K562 (cell line): ENCODE measurements at regions not wholly inside any gene's neighbourhood (a gene's known extent, or its start where the extent isn't known, plus 50 kb on each side); places are given as distances from the start of the nearest gene placed in this dataset.

ENCODE experiments used
- ATAC-seq: fragments of 200-7000 bp; cut with Tn5 transposase; 3 replicates; pipeline ENCODE4 v1.9.1; 2020; ENCODE audit warnings: moderate library complexity
- BruUV-seq: library from RNA; stranded (reverse); fragments of 400-500 nt; replicated peaks from 2 replicates; lab custom pipeline; 2021; lab: Mats Ljungman, UMichigan
- CTCF ChIA-PET: fragments of 300-600 bp; formaldehyde crosslinking; extraction: SDS; loops from one replicate; lab custom pipeline; 2021; ENCODE audit warnings: low intra/inter-chr PET ratio; lab: Yijun Ruan, JAX
- POLR2A ChIA-PET: fragments of 300-600, 350-650 bp; sonication (Branson Sonifier 250); formaldehyde crosslinking; extraction: SDS; loops from one replicate; lab custom pipeline; 2021; ENCODE audit warnings: antibody characterized with exemption, inconsistent platforms; lab: Yijun Ruan, JAX
- DNase-seq, 4 experiments: peaks; one replicate each; pipeline versions ENCODE4 v3.0.0 to v3.0.0-alpha.2; 2011 to 2018; ENCODE audit warnings: low spot score in 3 of 4, mixed read lengths in 3 of 4; ENCODE audit errors: extremely low read depth in 1 of 4
- FAIRE-seq: peaks from 2 replicates; lab custom pipeline; 2011; peaks lifted over from hg19 to GRCh38; lab: Jason Lieb, UNC
- H2AFZ ChIP-seq: 2 replicates; pipeline ENCODE4 v1.6.0; 2011; ENCODE audit warnings: low read depth, low read length, control low read depth, inconsistent platforms
- H3K27ac ChIP-seq: fragments of 200-600 bp; 3 replicates; pipeline ENCODE4 v1.8.0; 2011; ENCODE audit warnings: low read depth, mild to moderate bottlenecking, control low read depth, inconsistent platforms, low read length, moderate library complexity, mixed read lengths; ENCODE audit errors: extremely low read depth
- H3K27me3 ChIP-seq, 2 experiments: fragments of 300-600 bp in 1 of 2; 2 replicates in 1 of 2; 3 replicates in 1 of 2; pipeline versions ENCODE4 v1.6.0 to v1.8.0; 2011; ENCODE audit warnings: inconsistent platforms in 2 of 2, low read length in 2 of 2, mild to moderate bottlenecking in 1 of 2, mixed read lengths in 1 of 2, moderate library complexity in 1 of 2; ENCODE audit not compliant: control insufficient read depth in 2 of 2, insufficient read depth in 2 of 2
- H3K36me3 ChIP-seq: fragments of 300-600 bp; 3 replicates; pipeline ENCODE4 v1.8.0; 2011; ENCODE audit warnings: mild to moderate bottlenecking, low read length, inconsistent platforms; ENCODE audit not compliant: control insufficient read depth, insufficient read depth
- H3K4me1 ChIP-seq, 2 experiments: fragments of 200-600 bp in 1 of 2; replicated peaks in 1 of 2; 2 replicates in 1 of 2; 3 replicates in 1 of 2; pipeline versions ENCODE4 v1.5.1 to v1.8.0; 2011; ENCODE audit warnings: inconsistent platforms in 2 of 2, low read length in 2 of 2, mild to moderate bottlenecking in 1 of 2, mixed read lengths in 1 of 2, moderate library complexity in 1 of 2; ENCODE audit not compliant: control insufficient read depth in 2 of 2, insufficient read depth in 2 of 2
- H3K4me2 ChIP-seq: 2 replicates; pipeline ENCODE4 v1.6.1; 2011; ENCODE audit warnings: low read length, control low read depth, inconsistent platforms, mixed read lengths; ENCODE audit not compliant: insufficient read depth
- H3K4me3 ChIP-seq: fragments of 200-600 bp; sonication (generic), shearing (Covaris generic); 2 replicates; pipeline ENCODE4 v1.5.1; 2016; ENCODE audit warnings: control low read depth, inconsistent platforms
- H3K79me2 ChIP-seq: fragments of 200-600 bp; 3 replicates; pipeline ENCODE4 v1.8.0; 2011; ENCODE audit warnings: low read length, inconsistent platforms; ENCODE audit not compliant: control insufficient read depth, insufficient read depth
- H3K9ac ChIP-seq, 2 experiments: 2 replicates each; pipeline versions ENCODE4 v1.6.0 to v1.6.1; 2011; ENCODE audit warnings: low read depth in 2 of 2, low read length in 2 of 2, control low read depth in 1 of 2, inconsistent platforms in 1 of 2, mild to moderate bottlenecking in 1 of 2, mixed read lengths in 1 of 2; ENCODE audit not compliant: insufficient read depth in 1 of 2
- H3K9me1 ChIP-seq: one replicate; pipeline ENCODE4 v1.6.0; 2011; ENCODE audit warnings: inconsistent platforms, mild to moderate bottlenecking, low read length, moderate library complexity; ENCODE audit not compliant: control insufficient read depth, insufficient read depth
- H3K9me3 ChIP-seq: replicated peaks from 2 replicates; pipeline ENCODE4 v1.5.1; 2011; ENCODE audit warnings: low read depth, low read length, inconsistent platforms; ENCODE audit not compliant: control insufficient read depth, insufficient read depth
- H4K20me1 ChIP-seq: replicated peaks from 2 replicates; pipeline ENCODE4 v1.6.1; 2011; ENCODE audit warnings: low read length, inconsistent platforms, mixed read lengths; ENCODE audit not compliant: control insufficient read depth, insufficient read depth
- C11orf30 ChIP-seq: fragments of 450-650 bp; IDR thresholded peaks from 2 replicates; pipeline ENCODE4 v1.6.1; 2016; ENCODE audit warnings: low read depth, mild to moderate bottlenecking
- TEAD2 ChIP-seq: fragments of 450-650 bp; IDR thresholded peaks from 2 replicates; pipeline ENCODE4 v1.6.1; 2016; ENCODE audit warnings: missing genetic modification characterization, control low read depth, missing compliant biosample characterization
- TSC22D4 ChIP-seq: fragments of 450-650 bp; IDR thresholded peaks from 2 replicates; pipeline ENCODE4 v1.6.1; 2016; ENCODE audit warnings: missing genetic modification characterization, missing biosample characterization, control low read depth
- ZNF316 ChIP-seq: fragments of 450-650 bp; IDR thresholded peaks from 2 replicates; pipeline ENCODE4 v1.6.1; 2016
- WGBS: fragments of 100-300 bp; shearing (Covaris generic); methylation state at CpG from one replicate; pipeline ENCODE4 v1.1.6; 2016; ENCODE audit warnings: low coverage, mixed read lengths; ENCODE audit not compliant: insufficient coverage; ENCODE audit errors: missing lambda C conversion rate; 5-methylcytosine and 5-hydroxymethylcytosine counted together
- in situ Hi-C: fragments of 300-500 bp; cut with MboI; formaldehyde crosslinking; loops from 4 replicates; pipeline ENCODE4 v1.15.0; 2018; ENCODE audit warnings: inconsistent platforms, mixed read lengths
- intact Hi-C: fragments of 100-400 bp; cut with micrococcal nuclease; formaldehyde crosslinking; loops from 2 replicates; pipeline ENCODE4 v1.14.2; 2022
- TF ChIP-seq, protein P1 (sequence below): fragments of 200-800 bp; sonication (Bioruptor generic); IDR thresholded peaks from 2 replicates; pipeline ENCODE4 v1.6.1; 2016; ENCODE audit warnings: missing genetic modification characterization, missing compliant biosample characterization

GRCh38 chr10:44183667-44184632, 200.9 kb downstream of the CXCL12 start:
- no peaks in the 10 kb centered on the region for H3K36me3 ChIP-seq
- no peak overlapping the region for H3K4me2 ChIP-seq
- WGBS: 1% methylated on average over 8 of the region's 8 CpGs
- H3K9ac ChIP-seq: no peak overlapping the region
- peak; percentile 27; the same call in 1 of the 2 replicates for TF ChIP-seq ZNF316
- TF ChIP-seq C11orf30: peak; percentile 25; the same call in 1 of the 2 replicates
- TF ChIP-seq, protein P1, sequence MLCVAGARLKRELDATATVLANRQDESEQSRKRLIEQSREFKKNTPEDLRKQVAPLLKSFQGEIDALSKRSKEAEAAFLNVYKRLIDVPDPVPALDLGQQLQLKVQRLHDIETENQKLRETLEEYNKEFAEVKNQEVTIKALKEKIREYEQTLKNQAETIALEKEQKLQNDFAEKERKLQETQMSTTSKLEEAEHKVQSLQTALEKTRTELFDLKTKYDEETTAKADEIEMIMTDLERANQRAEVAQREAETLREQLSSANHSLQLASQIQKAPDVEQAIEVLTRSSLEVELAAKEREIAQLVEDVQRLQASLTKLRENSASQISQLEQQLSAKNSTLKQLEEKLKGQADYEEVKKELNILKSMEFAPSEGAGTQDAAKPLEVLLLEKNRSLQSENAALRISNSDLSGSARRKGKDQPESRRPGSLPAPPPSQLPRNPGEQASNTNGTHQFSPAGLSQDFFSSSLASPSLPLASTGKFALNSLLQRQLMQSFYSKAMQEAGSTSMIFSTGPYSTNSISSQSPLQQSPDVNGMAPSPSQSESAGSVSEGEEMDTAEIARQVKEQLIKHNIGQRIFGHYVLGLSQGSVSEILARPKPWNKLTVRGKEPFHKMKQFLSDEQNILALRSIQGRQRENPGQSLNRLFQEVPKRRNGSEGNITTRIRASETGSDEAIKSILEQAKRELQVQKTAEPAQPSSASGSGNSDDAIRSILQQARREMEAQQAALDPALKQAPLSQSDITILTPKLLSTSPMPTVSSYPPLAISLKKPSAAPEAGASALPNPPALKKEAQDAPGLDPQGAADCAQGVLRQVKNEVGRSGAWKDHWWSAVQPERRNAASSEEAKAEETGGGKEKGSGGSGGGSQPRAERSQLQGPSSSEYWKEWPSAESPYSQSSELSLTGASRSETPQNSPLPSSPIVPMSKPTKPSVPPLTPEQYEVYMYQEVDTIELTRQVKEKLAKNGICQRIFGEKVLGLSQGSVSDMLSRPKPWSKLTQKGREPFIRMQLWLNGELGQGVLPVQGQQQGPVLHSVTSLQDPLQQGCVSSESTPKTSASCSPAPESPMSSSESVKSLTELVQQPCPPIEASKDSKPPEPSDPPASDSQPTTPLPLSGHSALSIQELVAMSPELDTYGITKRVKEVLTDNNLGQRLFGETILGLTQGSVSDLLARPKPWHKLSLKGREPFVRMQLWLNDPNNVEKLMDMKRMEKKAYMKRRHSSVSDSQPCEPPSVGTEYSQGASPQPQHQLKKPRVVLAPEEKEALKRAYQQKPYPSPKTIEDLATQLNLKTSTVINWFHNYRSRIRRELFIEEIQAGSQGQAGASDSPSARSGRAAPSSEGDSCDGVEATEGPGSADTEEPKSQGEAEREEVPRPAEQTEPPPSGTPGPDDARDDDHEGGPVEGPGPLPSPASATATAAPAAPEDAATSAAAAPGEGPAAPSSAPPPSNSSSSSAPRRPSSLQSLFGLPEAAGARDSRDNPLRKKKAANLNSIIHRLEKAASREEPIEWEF (CRISPR knock-in tag): no peak
- TF ChIP-seq TSC22D4 (tag): no peak
- TF ChIP-seq TEAD2 (tag): no peak
- no peaks in the 10 kb centered on the region for H3K9me1 ChIP-seq
- no peaks in the 10 kb centered on the region for H4K20me1 ChIP-seq
- H3K79me2 ChIP-seq: no peaks in the 10 kb centered on the region
- H3K4me1 ChIP-seq: no peaks in the 10 kb centered on the region
- no peaks in the 10 kb centered on the region for H3K9me3 ChIP-seq
- ChIA-PET POLR2A (interaction anchor here (0.6 kb wide), 1 partner anchor 145 kb away, joined by 4 read pairs; no protein-coding TSS in a partner anchor), CTCF (no interaction called here)
- H3K27ac ChIP-seq: no peak overlapping the region
- no peak for ATAC-seq
- FAIRE-seq: no peak
- intact Hi-C loops (no loop called here), in situ Hi-C loops (no loop called here)
- no peak overlapping the region for H3K4me3 ChIP-seq
- BruUV-seq: no TSS peak
- H2AFZ ChIP-seq: no peak overlapping the region
- peaks cover 6 to 10% of the 10 kb centered on the region in 2 experiments; a peak in 4 of 5 replicates for H3K27me3 ChIP-seq
- DNase-seq: no peak
